ENCODE measurements at regions not wholly inside any gene's neighbourhood (a gene's known extent, or its start where the extent isn't known, plus 50 kb on each side); places are given as distances from the start of the nearest gene placed in this dataset.

DNA sequence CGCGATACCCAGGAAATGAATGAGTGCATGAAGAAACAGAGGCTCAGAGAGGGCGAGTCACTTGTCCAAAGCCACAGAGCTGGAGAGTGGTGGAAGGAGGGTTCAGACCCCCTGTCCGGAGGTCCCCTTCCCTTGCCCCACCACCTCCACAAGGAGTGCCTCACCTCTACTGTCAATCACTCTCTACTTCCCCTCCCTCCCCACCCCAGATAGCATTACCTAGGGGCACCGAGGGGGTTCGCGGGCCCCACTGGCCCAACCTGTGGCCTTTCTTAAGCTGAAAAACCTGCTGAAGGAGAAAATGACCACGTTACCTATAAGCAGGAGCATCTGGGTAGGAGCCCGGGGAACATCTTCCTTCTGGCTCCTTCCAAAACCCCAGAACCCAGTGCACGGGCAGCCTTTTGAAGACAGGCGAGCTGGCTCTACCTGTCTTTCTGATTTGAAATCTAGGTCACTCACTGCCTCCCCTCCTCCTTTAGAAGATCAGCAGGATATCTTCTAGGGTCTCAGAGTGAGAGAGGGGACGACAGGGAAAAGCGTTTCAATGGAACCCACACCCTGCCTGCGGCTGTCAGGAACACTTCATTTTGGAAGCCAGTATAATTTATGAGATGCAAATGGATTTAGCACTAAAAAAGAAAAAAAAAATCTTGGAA, 89.9 kb upstream of the MEF2A start:
- TF ChIP-seq CTCF (IDR thresholded peaks at IDR 0.05) (no peak), EZH2phosphoT487 (IDR thresholded peaks at IDR 0.05) (no peak)

Data from neural progenitor cell (in vitro differentiated cells).